ENCODE measurements at regions not wholly inside any gene's neighbourhood (a gene's known extent, or its start where the extent isn't known, plus 50 kb on each side); places are given as distances from the start of the nearest gene placed in this dataset.

- TF ChIP-seq CTCF (IDR thresholded peaks at IDR 0.05; ENCODE audit: extremely low read depth in 1 of 2, insufficient read depth in 1 of 2, low read depth in 1 of 2, low read length in 2 of 2) (no peak), POLR2A (IDR thresholded peaks at IDR 0.05; ENCODE audit: low read depth, low read length) (no peak), EZH2 (IDR thresholded peaks at IDR 0.05; ENCODE audit: borderline replicate concordance, low read depth, low read length, severe bottlenecking) (no peak), MAX (IDR thresholded peaks at IDR 0.05; ENCODE audit: insufficient read depth, insufficient read length) (no peak)
Measured at GRCh38 chr20:63072991-63073737, 66.4 kb upstream of the BHLHE23 start.
